ENCODE measurements at regions not wholly inside any gene's neighbourhood (a gene's known extent, or its start where the extent isn't known, plus 50 kb on each side); places are given as distances from the start of the nearest gene placed in this dataset.

DNA sequence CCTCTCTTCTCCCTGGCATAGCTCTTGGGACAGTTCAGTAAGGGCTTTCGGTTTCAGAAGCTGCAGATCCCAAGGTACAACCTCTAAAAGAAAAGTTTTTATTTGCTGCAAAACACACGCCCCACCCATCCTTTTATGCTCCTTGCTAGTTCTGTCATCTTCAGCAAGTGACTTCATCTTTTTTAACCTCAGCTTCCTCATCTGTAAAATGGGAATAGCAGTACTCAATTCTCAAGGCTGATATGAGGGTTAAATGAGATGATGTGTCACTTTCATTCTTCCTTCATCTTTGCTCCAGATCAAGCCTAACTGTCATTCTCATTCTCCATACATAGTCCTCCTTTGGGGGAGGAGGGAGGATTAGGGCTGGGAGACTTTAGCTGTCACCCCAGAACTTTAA is 90.0 kb upstream of the ALX4 start:
- BruUV-seq (replicated peaks) = no TSS peak
- intact Hi-C loops (cut with micrococcal nuclease; ENCODE audit: unreplicated experiment) = no loop called here

DNA sequence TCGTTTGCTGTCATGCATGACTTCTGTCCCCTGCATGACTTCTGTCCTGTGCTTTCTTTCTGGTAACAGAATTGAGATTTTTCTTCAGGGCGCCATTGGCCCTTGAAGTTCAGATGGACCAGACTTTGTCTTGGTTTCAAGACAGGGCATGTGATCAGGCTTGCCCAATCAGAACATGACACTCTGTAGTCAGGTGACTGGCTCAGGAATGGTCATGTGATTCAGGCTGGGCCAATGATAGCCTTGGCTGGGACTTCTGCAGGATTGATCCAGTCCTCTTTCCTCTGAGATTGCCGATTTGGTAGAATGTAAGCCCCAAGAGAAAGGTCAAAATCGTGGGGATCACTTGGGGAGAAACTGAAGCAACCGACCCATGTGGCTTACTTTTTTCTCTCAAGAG is 90.5 kb upstream of the ALX4 start:
- ATAC-seq (no peak), DNase-seq (ENCODE audit: low read depth, low spot score) (no peak)
- BruUV-seq (replicated peaks) = no TSS peak
- Histone ChIP-seq H3K9me3 (ENCODE audit: control insufficient read depth, insufficient read depth, low read depth, low read length) (no peaks in the 10 kb centered on the region), H3K27ac (ENCODE audit: low read length) (no peak overlapping the region), H3K27me3 (ENCODE audit: control insufficient read depth, insufficient read depth, low read length) (peaks cover 7% of the 10 kb centered on the region), H3K4me3 (ENCODE audit: low read depth in 2 of 2, low read length in 2 of 2) (no peak overlapping the region), H3K36me3 (ENCODE audit: control insufficient read depth, insufficient read depth, low read length) (no peaks in the 10 kb centered on the region), H3K4me1 (ENCODE audit: control insufficient read depth, insufficient read depth, low read length) (no peaks in the 10 kb centered on the region)
- CTCF ChIA-PET = no interaction called here
- intact Hi-C loops (cut with micrococcal nuclease; ENCODE audit: unreplicated experiment) = no loop called here
- POLR2A ChIA-PET = no interaction called here
- in situ Hi-C loops (cut with HindIII; ENCODE audit: low pct_unique_long_range_greater_than_20kb, low sequenced_read_pairs) = no loop called here
- no peak for TF ChIP-seq SIN3A (IDR thresholded peaks at IDR 0.05; ENCODE audit: borderline replicate concordance, insufficient read depth, low read depth, low read length)
- TF ChIP-seq, protein P1, sequence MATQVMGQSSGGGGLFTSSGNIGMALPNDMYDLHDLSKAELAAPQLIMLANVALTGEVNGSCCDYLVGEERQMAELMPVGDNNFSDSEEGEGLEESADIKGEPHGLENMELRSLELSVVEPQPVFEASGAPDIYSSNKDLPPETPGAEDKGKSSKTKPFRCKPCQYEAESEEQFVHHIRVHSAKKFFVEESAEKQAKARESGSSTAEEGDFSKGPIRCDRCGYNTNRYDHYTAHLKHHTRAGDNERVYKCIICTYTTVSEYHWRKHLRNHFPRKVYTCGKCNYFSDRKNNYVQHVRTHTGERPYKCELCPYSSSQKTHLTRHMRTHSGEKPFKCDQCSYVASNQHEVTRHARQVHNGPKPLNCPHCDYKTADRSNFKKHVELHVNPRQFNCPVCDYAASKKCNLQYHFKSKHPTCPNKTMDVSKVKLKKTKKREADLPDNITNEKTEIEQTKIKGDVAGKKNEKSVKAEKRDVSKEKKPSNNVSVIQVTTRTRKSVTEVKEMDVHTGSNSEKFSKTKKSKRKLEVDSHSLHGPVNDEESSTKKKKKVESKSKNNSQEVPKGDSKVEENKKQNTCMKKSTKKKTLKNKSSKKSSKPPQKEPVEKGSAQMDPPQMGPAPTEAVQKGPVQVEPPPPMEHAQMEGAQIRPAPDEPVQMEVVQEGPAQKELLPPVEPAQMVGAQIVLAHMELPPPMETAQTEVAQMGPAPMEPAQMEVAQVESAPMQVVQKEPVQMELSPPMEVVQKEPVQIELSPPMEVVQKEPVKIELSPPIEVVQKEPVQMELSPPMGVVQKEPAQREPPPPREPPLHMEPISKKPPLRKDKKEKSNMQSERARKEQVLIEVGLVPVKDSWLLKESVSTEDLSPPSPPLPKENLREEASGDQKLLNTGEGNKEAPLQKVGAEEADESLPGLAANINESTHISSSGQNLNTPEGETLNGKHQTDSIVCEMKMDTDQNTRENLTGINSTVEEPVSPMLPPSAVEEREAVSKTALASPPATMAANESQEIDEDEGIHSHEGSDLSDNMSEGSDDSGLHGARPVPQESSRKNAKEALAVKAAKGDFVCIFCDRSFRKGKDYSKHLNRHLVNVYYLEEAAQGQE (IDR thresholded peaks at IDR 0.05; ENCODE audit: insufficient read depth in 1 of 2, low read depth in 2 of 2, low read length in 1 of 2) = no peak
- no peak for TF ChIP-seq TCF7L2 (IDR thresholded peaks at IDR 0.05; ENCODE audit: low read depth, low read length)
- TF ChIP-seq CTCF (IDR thresholded peaks at IDR 0.05) = no peak
- TF ChIP-seq POLR2AphosphoS5 (IDR thresholded peaks at IDR 0.05; ENCODE audit: low read depth, low read length) = no peak

More for the DNA sequence above, 90.0 kb upstream of the ALX4 start:
- no peak for DNase-seq (ENCODE audit: low read depth, low spot score)
- no peaks in the 10 kb centered on the region for H3K9me3 ChIP-seq (ENCODE audit: control insufficient read depth, insufficient read depth, low read depth, low read length)
- H3K4me1 ChIP-seq (ENCODE audit: control insufficient read depth, insufficient read depth, low read length) = no peaks in the 10 kb centered on the region
- in situ Hi-C loops (cut with HindIII; ENCODE audit: low pct_unique_long_range_greater_than_20kb, low sequenced_read_pairs) = no loop called here
- ChIA-PET CTCF (no interaction called here), POLR2A (no interaction called here)
- H3K27me3 ChIP-seq (ENCODE audit: control insufficient read depth, insufficient read depth, low read length) = peaks cover 5% of the 10 kb centered on the region
- no peak for ATAC-seq
- no peaks in the 10 kb centered on the region for H3K36me3 ChIP-seq (ENCODE audit: control insufficient read depth, insufficient read depth, low read length)
- no peak overlapping the region for H3K27ac ChIP-seq (ENCODE audit: low read length)
- TF ChIP-seq, protein P1 (IDR thresholded peaks at IDR 0.05; ENCODE audit: insufficient read depth in 1 of 2, low read depth in 2 of 2, low read length in 1 of 2) = no peak
- TF ChIP-seq CTCF (IDR thresholded peaks at IDR 0.05) = no peak
- TF ChIP-seq TCF7L2 (IDR thresholded peaks at IDR 0.05; ENCODE audit: low read depth, low read length) = no peak
- no peak for TF ChIP-seq SIN3A (IDR thresholded peaks at IDR 0.05; ENCODE audit: borderline replicate concordance, insufficient read depth, low read depth, low read length)
- TF ChIP-seq POLR2AphosphoS5 (IDR thresholded peaks at IDR 0.05; ENCODE audit: low read depth, low read length) = no peak
- no peak overlapping the region for H3K4me3 ChIP-seq (ENCODE audit: low read depth in 2 of 2, low read length in 2 of 2)

Measured in Panc1 (cell line).